RCC 7860 (cell line): ENCODE measurements at regions not wholly inside any gene's neighbourhood (a gene's known extent, or its start where the extent isn't known, plus 50 kb on each side); places are given as distances from the start of the nearest gene placed in this dataset.
"Not testable (repeated sequence)": the region's sequence is repeated elsewhere in the genome, so short reads cannot be mapped to it uniquely, and the experiment has no call there.

Experiments
- DNase-seq: peaks from one replicate; pipeline ENCODE4 v3.0.0-alpha.2; 2015; ENCODE audit warnings: low spot score
- FAIRE-seq: peaks from 2 replicates; lab custom pipeline; 2012; peaks lifted over from hg19 to GRCh38; lab: Jason Lieb, UNC

GRCh38 chr10:23540401-23541030 lies 101.6 kb downstream of the OTUD1 start:
- no peak for FAIRE-seq
- DNase-seq, result no peak

DNA sequence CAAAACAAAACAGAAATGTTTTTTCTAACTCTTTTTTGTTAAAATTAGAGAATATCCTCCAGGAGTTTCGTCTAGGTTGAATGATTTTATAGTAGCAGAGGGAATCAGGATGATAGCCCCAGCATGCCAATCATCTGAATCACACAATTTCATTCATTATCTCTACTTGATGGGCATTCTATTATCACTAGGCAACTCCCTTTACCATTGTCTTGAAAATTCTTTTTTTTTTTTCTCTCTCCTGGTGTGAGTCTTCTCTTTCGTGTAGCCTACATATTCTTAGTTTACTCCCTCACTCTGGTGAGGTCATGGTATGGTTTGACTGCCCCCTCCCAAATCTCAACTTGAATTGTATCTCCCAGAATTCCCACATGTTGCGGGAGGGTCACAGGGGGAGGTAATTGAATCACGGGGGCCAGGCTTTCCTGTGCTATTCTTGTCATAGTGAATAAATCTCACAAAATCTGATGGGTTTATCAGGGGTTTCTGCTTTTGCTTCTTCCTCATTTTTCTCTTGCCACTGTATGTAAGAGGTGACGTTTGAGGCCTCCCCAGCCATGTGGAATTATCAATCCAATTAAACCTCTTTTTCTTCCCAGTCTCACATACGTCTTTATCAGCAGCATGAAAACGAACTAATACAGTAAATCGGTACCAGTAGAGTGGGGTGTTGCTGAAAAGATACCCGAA lies 105.0 kb downstream of the OTUD1 start:
- peak; percentile 68 for DNase-seq
- FAIRE-seq, result peak; percentile 87

DNA sequence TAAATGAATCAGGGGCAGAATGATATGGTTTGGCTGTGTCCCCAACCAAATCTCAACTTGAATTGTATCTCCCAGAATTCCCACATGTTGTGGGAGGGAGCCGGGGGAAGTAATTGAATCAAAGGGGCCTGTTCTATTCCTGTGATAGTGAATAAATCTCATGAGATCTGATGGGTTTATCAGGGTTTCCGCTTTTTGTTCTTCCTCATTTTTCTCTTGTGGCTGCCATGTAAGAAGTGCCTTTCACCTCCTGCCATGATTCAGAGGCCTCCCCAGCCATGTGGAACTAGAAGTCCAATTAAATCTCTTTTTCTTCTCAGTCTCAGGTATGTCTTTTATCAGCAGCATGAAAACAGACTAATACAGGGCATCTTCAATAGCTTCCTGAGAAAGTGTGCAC lies 107.0 kb downstream of the OTUD1 start:
- DNase-seq, FAIRE-seq: not testable (repeated sequence)

DNA sequence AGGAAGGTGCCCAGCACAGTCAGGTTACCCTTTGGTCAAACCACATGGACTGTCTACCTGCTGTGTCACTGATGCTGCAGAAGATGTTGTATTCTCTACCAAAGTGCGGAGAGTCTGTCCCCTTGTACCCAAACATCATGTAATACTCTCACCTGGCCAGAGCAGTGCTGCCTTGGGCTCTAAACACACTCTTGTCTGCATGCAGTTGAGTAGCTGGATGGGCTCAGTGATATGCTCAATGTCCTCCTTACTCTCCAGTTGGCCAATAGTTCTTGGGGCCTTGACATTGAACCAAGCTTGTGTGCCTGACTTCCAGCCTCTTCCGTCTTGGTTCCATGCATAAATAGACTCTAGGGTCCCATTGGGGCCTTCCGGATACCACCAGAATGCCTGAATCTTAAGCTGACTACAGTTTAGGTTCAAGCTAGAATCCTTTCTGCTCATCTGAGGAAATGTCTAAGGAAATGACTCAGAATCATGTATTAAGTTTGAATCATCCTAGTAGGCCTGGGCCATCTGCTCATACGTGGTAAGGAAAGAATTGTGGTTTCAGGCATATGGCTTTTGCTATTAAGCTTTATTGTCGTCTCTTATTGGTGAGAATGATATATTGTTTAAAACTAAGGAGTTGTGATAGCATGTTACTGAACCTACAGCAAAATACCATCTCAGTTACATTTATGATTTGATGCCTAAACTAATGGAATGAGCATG lies 118.0 kb downstream of the OTUD1 start:
- FAIRE-seq (peak; percentile 90), DNase-seq (peak; percentile 69)

DNA sequence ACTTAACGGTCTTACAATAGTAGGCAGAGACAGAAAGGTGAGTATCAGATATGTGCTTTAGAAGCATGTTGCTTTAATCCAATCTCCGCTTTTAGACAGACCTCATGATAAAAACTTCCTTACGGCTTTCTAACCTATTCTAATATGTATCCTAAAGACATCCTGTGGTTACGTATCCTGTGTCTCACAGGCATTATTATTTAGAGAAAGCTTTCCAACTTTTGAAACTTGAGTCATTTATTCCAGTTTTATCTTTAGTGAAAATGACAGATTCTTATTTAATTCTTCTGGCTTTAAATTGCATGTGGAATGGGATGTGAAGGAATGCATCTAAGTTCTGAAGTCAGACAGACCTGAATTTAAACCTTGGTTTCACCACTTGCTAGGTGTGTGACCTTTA lies 118.9 kb downstream of the OTUD1 start:
- DNase-seq (no peak), FAIRE-seq (no peak)

GRCh38 chr10:23558361-23558799 lies 119.5 kb downstream of the OTUD1 start:
- FAIRE-seq, result no peak

DNA sequence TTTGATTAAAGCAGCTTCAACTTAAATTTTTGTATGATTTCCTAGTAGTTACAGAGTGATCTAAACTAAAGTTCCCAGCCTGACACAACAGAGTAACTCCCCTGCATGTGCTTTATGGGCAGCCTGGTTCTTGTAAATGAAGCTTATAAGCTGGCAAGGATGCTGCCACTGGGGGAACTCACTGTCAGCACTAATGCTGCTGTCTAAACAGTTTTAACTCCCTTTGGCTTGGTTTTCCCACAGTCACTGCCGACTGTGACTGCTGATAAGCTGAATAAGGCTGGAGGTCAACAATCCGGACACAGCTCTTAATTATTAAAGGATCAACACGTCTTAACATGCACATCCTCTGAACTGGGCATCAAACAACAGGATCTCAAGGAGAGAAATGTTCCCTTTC lies 130.1 kb downstream of the OTUD1 start:
- no peak for DNase-seq
- FAIRE-seq, result no peak

More at GRCh38 chr10:23558361-23558799, 119.5 kb downstream of the OTUD1 start:
- DNase-seq, result no peak

DNA sequence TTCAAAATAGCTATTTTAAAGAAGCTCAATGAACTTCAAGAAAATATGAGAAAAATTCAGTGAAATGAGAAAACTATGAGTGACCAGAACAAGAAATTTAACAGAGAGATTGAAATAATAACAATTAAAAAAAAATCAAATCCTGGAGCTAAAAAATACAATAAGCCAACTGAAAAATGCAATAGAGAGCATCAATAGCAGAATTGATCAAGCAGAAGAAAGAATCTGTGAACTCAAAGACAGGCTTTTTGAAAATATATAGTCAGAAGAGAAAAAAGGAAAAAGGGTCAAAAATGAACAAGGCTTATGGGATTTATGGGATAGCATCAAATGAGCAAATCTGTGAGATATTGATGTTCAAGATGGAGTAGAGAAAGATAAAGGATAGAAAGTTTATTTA lies 133.0 kb downstream of the OTUD1 start:
- FAIRE-seq (no peak), DNase-seq (no peak)

- peak; percentile 66 for FAIRE-seq
- DNase-seq, result peak; percentile 23
These were observed 143.1 kb downstream of the OTUD1 start for GRCh38 chr10:23581906-23582450.

GRCh38 chr10:23584396-23584795 lies 145.5 kb downstream of the OTUD1 start:
- DNase-seq, result no peak

GRCh38 chr10:23585186-23585585 lies 146.3 kb downstream of the OTUD1 start:
- DNase-seq (no peak), FAIRE-seq (no peak)

More at GRCh38 chr10:23584396-23584795, 145.5 kb downstream of the OTUD1 start:
- no peak for FAIRE-seq

- no peak for DNase-seq
- no peak for FAIRE-seq
These were observed 146.8 kb downstream of the OTUD1 start for GRCh38 chr10:23585666-23586065.

GRCh38 chr10:23595278-23595677 lies 156.4 kb downstream of the OTUD1 start:
- not testable (repeated sequence) for DNase-seq, FAIRE-seq

GRCh38 chr10:23604613-23605012 lies 165.7 kb downstream of the OTUD1 start:
- DNase-seq (peak; percentile 61), FAIRE-seq (peak; percentile 81)

GRCh38 chr10:23606456-23606855 lies 167.6 kb downstream of the OTUD1 start:
- no peak for DNase-seq
- FAIRE-seq, result no peak

DNA sequence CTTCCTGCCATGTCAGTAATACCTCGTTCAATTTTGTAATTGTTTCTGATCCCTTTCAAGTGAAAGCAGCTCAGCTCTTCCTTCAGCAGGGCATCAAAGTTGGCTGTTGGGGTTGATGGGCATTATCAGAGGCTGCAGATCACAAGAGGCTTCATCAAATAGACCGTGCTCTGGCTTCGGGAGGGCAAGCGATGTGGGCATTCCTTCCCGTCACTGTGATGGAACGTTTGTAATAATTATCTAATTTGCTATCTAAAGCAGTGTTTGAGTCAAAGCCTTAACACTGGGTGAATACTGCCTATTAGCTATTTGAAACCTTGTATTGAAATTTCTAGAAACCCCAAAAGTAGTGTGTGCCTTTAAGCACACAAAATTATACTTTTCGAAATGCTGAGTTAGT lies 170.1 kb downstream of the OTUD1 start:
- DNase-seq, result no peak
- FAIRE-seq, result peak; percentile 37

- no peak for FAIRE-seq
- no peak for DNase-seq
These were observed 171.9 kb downstream of the OTUD1 start for GRCh38 chr10:23610626-23611307.

- DNase-seq (no peak), FAIRE-seq (no peak)
These were observed 172.6 kb downstream of the OTUD1 start for GRCh38 chr10:23611308-23612029.

DNA sequence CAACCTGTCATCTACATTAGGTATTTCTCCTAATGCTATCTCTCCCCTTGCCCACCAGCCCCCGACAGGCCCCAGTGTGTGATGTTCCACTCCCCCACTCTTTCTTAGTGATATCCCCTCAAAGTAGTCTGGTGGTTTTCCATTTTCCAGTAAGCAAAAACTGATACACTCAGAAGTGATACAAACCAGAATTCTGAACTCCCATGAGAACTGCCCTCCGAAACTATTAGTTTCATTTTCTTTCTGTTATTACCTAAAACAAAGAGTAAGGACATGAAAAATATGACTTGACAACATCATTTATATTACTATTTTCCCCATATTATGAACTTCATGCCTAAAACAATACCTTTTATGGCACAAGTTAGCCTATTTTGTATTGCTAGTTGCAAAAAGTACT lies 175.0 kb downstream of the OTUD1 start:
- DNase-seq (no peak), FAIRE-seq (no peak)

DNA sequence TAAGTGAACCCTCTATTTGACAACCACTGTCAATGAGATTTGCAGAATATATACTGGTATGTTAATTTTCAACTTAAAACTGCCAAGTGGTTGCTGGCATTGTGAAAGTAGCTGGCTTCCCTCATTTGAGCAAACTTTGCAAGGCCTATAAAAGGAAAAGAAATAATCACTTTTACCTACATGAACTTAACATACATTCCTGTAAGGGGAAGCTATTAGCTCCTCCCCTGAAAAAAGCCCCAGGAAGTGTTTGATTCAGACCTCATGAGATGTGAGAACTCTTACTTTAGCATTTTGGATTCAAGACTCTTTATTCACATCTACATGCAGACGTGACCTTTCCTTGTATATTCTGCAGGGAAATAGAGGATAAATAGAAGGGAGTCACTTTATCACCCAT lies 175.6 kb downstream of the OTUD1 start:
- no peak for FAIRE-seq
- DNase-seq, result no peak
